ENCODE measurements at regions not wholly inside any gene's neighbourhood (a gene's known extent, or its start where the extent isn't known, plus 50 kb on each side); places are given as distances from the start of the nearest gene placed in this dataset.

DNA sequence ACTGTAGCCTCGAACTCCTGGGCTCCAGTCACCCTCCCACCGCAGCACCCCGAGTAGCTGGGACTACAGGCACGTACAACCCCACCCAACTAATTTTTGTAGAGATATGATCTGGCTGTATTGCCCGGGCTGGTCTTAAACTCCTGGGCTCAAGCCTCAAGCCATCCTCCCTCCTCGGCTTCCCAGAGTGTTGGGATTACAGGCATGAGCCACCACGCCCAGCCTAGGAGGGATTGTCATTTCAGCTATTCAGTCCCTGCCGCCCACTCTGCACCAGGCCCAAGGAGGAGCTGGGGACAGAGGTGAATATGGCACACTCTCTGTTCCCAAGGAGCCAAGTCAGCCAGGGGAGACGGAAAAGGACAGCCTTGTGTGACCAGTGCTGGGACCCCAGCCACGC lies 256.2 kb downstream of the PARN start:
- no peak for TF ChIP-seq CTCF (IDR thresholded peaks at IDR 0.05)
- H3K27ac ChIP-seq: no peak overlapping the region
- DNase-seq (ENCODE audit: low spot score): no peak
- no peak overlapping the region for H3K4me3 ChIP-seq

- no peak for DNase-seq (ENCODE audit: low spot score)
- no peak for TF ChIP-seq CTCF (IDR thresholded peaks at IDR 0.05)
- Histone ChIP-seq H3K27ac (no peak overlapping the region), H3K4me3 (no peak overlapping the region)
Observed at GRCh38 chr16:14373406-14373805, 256.7 kb downstream of the PARN start.

- H3K27ac ChIP-seq: no peak overlapping the region
- no peak overlapping the region for H3K4me3 ChIP-seq
- no peak for DNase-seq (ENCODE audit: low spot score)
- no peak for TF ChIP-seq CTCF (IDR thresholded peaks at IDR 0.05)
Observed at GRCh38 chr16:14372471-14372870, 257.6 kb downstream of the PARN start.

- Histone ChIP-seq H3K27ac (no peak overlapping the region), H3K4me3 (no peak overlapping the region)
- DNase-seq (ENCODE audit: low spot score): no peak
- no peak for TF ChIP-seq CTCF (IDR thresholded peaks at IDR 0.05)
Observed at GRCh38 chr16:14371778-14372431, 258.2 kb downstream of the PARN start.

GRCh38 chr16:14370736-14371234 lies 259.3 kb downstream of the PARN start:
- DNase-seq (ENCODE audit: low spot score): no peak
- peak overlapping the region in 1 of 2 donors; percentile 64 for H3K27ac ChIP-seq
- no peak for TF ChIP-seq CTCF (IDR thresholded peaks at IDR 0.05)
- peak overlapping the region; percentile 14 for H3K4me3 ChIP-seq

DNA sequence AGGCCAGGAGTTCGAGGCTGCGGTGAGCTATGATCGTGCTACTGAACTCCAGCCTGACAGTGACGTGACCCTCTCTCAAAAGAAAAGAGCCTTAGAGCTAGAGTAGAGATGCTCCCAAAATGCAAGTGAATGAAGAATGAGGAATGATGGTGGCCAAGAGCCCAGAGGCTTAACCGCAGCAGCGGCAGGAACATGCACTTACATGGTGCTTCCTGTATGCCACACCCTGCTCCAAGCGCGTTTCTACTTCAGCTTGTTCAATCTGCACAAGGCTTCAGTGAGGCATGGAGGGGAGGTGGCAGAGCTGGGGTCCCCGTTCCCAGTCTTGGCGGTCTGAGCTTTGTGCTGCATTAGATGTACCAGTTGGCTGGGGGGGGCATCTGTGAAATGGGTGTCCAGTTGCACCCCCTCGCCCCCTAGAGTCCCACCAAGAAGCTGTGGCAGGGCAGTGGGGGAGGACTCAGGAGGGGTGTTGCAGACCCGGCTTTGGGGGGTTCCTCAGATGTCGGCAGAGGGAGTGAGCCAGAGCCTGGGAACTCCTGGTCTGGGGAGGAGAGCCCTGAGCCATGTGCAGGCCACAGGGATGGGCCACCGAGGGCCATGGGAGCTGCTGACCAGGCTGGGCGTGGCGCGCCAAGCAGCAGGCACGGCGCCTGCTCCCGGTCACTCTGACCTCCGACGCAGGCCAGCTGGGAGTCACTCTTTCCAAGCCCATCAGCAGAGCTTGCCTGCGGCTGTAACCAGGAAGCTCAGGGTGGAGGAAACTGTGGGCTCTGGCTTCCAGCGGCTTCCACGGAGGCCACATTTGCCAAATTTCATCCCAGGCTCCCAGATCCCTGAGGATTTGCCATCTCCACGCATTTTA lies 260.1 kb downstream of the PARN start:
- DNase-seq (ENCODE audit: low spot score): no peak
- no peak for TF ChIP-seq CTCF (IDR thresholded peaks at IDR 0.05)
- H3K27ac ChIP-seq: peak overlapping the region in 1 of 2 donors; percentile 64
- peak overlapping the region; percentile 14 for H3K4me3 ChIP-seq
